Bone marrow (tissue), 2 donors: ENCODE measurements at regions not wholly inside any gene's neighbourhood (a gene's known extent, or its start where the extent isn't known, plus 50 kb on each side); places are given as distances from the start of the nearest gene placed in this dataset.

Experiments
- DNase-seq, 2 donors: peaks; one replicate each; lab custom pipeline; 2025; lab: John Stamatoyannopoulos, UW

DNA sequence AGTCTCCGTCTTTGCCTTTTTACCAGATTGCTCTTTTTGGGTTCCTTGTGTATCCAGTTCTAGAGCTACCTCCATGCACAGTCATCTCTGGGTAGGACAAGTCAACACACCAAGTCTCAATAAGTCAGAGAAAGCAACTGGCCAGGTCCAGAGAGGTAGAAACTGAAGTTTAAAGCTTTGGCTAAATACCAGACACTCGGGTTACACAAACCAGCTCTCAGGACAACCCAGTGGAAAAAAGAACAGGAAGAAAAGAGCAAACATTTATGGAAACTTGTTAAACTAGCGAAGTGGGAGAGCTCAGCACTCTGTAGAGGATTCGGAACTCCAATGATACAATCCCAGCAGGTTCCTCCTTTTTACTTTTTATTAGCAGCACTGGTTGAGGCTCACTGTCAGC is 291.0 kb upstream of the CPEB2 start:
- no peak for DNase-seq

DNA sequence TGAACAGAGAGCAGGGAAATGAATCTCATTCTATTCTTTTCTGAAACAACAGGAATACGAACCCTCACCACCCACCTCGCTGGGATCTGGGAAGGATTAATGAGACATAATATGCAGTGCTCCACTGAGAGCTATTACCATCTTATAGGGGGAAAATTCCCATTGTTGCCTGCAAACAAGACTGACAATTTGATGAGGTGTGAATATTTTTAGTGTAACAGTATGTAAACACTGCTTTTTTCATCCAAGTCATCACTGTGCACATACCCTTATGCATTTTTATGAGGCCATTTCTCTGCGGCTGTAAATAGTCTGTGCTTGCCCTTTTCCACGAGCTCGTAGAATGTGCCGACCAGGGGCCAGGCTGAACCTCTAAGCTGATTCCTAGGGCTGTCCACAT is 285.6 kb upstream of the CPEB2 start:
- DNase-seq, result no peak

DNA sequence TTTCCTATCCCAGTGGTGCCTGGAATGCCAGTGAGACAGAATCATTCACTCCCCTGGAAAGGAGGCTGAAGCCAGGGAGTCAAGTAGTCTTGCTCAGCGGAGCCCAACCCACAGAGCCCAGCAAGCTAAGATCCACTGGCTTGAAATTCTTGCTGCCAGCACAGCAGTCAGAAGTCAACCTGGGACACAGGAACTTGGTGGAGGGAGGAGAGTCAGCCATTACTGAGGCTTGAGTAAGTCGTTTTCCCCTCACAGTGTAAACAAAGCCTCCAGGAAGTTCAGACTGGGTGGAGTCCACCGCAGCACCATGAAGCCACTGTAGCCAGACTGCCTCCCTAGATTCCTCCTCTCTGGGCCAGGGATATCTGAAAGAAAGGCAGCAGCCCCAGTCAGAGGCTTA is 283.2 kb upstream of the CPEB2 start:
- DNase-seq, result no peak

DNA sequence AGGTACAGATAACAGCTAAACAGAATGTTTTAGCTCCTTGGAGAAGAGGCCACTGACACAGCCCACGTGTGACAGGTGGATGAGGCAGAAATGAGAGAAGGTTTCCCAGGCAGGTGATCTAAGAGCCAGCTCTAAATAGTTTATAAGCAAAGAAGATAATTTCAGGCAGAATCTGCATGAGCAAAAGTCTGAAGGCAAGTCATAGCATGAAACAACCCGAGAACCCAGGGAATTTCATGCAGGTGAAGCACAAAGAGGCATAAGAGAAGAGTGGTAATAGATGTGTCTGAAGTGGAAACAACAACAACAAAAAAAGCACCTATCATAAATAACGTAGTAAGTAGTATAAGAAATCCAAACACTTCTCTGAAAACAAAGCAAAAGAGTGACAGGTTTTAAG is 275.8 kb upstream of the CPEB2 start:
- no peak for DNase-seq

DNA sequence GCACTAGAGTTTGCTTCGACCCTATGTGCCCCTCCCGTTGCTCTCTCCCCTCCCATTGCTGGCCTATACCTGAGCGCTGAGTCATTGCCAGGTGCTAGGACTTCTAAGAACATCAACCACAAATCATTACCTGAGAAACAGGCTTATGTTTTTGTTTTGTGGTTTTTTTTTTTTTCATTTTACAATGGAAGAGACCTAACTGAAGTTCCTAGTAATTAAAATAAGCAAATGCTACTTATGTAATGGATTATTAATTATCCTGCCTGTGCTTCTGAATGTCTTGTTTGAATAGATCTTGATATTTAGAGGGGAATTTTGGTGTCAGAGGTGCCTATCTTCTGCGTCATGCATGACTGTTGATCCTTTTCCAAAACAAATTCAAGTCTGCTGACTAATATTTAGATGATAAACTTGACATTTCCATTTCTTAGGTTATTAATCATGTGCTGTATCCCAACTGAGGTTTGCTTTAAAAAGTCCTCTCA is 275.4 kb upstream of the CPEB2 start:
- no peak for DNase-seq

DNA sequence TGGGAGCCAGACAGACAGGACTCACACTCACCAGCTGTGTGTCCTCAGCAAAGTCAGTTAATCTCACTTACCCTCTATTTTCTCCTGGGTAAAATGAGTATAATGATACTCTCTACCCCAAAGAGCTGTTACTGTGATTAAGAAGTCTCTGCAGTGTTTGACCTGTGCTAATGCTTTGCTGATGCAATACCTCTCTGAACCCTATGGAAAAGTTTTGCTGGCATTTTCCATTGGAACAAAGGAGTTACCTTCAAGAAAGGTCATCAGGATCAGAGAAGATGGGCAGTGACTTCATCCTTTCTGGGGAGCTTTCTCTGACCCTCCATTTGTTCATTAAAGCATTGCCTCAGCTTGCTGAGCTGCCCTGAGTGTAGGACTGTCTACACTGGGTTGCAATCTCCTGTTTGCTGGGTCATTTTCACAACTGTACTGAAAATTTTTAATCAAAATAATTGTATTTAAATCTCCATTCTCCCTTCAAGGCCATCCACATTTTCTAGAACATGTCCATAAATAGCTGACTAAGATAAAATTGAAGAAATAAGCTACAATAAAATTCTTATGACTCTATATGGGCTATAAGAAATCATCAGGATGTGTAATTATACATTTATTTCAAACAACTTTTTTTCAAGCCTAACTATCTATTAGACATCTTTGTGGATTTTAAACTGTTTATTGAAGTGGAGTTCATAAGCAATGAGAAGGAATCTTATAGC is 272.8 kb upstream of the CPEB2 start:
- DNase-seq, result no peak

DNA sequence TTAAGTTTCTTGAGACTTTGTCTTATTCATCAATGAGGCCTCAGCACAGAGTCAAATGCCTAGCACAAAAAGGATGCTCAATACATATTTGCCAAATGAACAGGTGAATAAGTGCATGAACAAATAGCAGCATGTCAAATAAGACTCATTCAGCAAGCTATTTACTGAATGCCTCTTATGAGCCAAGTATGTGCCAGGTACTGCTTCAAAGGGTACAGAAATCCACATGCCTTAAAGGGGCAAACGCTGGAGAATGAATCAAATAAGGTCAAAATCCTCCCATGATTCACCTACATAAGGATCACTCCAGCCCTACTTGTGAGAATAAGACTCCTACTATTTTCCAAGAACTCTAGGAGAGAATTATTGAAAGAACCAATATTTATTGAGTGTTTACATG is 260.2 kb upstream of the CPEB2 start:
- DNase-seq, result no peak

DNA sequence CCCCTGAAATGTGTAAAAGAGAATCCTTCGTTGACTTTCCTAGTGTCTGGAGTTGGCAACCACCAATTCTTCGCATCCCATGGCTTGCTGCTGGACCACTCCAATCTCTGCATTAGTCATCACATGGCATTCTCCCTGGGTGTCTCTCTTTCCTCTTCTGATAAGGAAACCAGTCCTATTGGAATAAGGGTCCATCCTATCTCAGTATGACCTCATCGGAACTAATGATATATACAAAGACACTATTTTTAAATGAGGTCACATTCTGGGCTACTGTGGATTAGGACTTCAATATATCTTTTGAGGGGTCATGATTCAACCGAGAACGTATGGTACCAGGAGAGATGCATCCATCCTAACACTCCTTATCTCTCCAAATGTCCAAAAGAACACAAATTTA is 259.1 kb upstream of the CPEB2 start:
- no peak for DNase-seq

DNA sequence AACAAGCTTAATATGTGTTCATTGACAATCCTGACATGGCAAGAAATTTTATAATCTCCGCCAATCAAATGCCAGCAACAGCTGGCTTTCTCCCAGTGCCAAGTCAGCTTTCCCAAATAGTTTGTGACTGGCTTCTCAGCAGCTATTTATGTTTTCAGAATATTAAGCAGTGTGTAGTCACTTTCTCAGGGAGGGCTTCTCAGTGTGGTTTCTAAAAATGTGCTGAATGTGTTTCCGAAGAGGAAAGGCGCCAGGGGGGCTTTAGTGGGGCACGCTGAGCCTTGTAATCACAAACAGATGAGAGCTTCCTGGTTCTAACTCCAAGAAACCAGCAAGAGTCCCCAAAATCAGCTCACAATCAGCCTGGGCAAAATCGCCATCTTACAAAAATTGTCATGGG is 258.7 kb upstream of the CPEB2 start:
- DNase-seq, result no peak

DNA sequence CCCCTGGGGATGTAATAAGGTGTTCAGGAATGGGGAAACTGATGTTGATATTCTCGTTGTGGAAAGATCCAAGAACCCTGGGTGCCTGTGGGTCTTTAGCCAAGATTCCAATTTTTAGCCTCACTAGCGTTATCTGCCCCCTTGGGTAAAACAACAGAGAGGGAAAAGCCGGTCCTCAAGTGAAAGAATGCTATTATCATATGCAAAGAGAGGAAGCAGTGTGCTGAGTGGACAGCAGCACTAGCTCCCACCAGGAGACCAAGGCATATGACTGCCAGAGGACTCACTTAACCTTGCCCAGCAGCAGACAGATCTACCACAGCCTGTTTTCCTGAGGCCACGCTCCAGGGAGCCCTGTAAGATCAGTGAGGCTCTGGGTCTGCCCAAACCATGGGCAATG is 257.9 kb upstream of the CPEB2 start:
- DNase-seq, result no peak

DNA sequence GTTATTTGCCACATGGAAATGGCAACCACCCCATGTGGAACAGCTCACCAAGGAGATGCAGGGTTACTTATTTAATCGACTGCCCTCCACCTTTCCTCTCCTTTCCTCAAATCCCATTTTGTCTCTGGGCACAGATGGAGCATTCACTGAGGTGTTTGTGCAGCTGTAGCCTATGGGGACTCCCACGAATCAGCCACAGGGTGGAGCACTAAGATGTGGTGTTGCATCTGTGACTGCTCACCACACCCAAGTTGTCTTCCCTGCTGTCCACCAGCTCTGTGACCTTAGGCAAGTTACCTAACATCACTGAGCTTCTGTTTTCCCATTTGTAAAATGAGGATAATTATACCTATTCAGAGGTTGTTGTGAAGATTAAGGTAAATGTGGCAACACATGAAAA is 252.4 kb upstream of the CPEB2 start:
- DNase-seq, result no peak

DNA sequence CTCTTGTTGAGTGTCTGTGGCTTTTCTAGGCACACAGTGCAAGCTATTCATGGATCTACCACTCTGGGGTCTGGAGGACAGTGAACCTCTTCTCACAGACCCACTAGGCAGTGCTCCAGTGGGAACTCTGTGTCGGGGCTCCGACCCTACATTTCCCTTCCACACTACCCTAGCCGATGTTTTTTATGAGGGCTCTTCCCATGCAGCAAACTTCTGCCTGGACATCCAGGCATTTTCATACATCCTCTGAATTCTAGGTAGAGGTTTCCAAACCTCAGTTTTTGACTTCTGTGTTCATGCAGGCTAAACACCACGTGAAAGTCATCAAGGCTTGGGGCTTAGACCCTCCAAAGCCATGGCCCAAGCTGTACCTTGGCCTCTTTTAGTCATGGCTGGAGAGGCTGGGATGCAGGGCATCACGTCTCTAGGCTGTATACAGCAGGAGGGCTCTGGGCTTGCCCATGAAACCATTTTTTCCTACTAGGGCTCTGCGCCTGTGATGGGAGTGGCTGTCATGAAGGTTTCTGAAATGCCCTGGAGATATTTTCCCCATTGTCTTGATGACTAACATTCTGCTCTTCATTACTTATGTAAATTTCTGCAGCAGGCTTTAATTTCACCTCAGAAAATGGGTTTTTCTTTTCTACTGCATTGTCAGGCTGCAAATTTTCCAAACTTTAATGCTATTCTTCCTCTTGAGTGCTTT is 249.8 kb upstream of the CPEB2 start:
- no peak for DNase-seq

DNA sequence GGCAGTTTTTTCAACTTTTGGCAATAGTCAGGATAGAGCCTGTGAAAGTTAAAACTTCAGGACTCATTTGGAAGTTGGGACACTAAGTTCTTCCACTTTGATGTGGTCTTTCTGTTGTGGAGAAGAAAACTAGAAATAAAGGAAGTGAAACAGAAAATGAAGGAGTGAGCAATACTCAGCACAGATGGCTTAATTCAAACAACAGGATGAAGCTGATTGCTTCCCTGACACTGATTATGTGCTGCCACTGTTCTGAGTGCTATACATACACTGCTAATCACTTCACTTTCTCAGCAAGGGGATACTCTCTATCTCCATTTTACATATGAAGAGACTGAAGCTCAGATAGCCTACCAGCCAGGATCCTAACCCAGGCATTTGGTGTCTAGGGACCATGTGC is 235.1 kb upstream of the CPEB2 start:
- DNase-seq, result no peak

DNA sequence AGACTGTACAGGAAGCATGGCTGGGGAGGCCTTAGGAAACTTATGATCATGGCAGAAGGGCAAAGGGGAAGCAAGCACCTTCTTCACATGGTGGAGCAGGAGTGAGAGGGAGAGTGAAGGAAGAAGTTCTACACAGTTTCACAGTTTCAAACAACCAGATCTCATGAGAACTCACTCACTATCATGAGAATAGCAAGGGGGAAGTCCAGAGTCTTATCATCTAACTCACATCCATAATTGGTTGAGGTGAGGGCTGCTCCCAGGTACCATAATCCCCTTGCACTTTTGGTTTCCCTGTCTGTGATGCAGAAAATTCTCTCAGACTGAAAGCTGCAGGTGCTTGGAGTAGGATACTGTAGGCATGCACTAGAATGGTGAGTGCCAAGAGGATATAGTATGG is 233.8 kb upstream of the CPEB2 start:
- no peak for DNase-seq

DNA sequence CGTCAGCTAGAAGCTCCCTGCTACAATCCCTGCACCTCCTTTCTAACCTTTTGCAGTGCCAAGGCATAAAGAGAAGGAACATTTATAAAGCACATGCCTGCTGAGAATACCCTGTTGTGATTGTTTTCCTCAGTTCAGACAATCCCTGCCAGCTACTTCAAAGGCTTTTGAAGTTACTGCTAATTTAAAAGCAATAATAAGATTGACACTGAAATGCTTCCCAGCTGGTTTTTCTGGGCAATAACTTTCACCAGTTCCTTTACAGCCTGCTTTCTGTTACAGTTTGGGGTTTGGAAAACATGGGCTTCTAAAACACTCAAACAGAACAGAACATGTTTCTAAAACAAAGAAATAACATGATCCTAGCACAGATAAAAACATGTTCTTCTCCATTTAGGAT is 232.3 kb upstream of the CPEB2 start:
- DNase-seq, result no peak

DNA sequence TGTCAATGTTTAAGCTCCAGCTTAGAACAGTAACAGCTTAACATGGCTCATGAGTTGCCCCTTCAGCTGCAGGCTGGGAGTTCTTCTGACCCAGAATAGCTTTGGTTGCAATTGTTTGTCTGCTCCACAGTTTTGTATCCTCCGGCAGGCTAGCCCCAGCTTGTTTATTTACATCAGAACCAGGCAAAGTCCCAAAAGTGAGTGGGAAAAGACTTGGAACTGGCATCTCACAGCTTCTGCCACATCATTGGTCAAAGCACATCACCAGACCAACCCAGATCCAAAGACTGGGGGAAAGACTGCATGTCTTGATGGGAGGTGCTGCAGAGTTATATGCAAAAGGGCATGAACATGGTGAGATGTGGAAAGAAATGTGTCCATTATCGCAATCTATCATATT is 231.2 kb upstream of the CPEB2 start:
- DNase-seq, result no peak

DNA sequence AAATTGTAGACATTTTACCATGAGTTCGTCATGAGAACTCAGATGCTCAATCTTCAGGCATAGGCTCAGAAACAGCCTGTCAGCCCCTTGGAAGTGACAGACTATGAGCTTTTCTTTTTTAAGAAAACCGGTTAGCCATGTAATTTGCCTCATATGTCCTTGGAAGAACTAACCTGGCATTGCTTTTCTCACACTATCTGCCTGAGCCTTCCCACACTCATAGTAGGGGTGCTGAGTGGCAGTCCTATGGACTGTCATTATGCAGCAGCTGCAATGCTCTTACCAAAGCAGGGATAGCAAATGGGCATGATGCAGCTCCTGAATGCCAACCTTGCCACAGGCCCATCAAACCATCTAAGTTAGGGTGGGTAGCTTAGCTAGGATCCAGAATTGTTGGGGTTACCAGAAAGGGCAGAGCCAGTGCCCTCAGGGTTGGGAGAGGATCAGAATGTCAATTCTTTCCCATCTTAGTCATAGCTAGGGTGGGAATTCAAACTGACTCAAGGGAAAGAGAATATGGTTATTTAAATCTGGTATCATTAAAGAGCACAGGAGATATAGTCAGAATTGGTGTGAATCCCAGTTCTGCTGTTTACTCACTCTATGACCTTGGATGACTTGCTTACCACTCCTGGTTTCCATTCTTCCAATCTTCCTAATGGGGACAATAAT is 230.6 kb upstream of the CPEB2 start:
- no peak for DNase-seq

DNA sequence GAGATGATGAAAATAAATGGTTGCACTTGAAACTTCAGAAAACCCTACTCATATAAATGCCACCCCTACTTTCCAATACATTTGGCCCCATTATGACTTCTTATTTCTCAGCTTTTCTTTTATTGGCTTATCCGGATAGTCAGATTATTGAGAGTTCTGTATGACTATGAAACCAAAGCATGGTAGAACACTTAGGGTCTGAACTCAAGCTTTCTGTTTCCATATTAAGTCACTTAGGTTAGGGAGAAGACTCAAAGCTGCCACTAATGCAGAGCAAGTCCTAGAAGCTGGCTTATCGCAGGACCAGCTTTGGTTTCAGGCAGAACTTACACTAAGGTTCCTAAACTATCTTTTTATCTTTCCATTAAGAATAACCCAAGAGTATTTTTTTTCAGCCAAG is 229.9 kb upstream of the CPEB2 start:
- no peak for DNase-seq

DNA sequence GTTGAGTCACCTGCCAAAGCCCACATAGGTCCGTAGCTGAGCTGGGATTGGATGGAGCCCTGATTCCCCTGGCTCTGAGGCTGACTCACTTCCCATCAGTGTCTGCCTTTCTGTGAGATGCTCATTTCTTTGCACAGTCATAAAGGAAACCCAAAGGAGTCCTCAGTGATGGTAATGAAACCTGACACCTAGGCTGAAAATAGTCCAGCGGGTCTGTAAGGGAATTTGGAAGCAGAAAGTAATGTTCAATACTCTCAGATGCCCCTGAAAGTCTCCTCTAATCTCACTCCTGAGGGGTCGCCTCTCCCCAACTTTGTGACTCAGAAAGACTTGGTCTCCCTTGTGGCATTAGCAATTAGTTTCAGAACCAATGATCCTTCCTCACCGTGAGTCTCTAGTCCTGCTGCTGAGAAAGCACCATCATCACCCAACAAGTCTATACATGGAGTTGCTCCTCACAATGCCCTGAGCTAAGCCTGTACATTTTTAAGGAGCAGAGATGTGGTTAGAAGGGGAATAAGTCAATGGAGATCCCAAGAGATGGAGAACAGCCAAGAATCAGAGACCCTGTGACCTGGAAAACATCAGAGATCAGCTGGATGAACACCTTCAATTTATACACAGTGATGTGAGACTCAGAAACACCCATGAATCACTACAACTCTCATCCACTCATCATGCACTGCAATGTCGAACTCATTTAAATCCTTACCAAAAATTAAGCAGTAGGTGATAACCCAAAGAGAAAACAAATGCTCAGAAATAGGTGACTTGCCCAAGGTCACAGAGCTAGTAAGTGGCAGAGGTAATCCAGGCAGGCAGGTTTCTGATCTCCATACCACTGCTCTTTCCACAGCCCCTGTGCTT is 219.0 kb upstream of the CPEB2 start:
- no peak for DNase-seq

DNA sequence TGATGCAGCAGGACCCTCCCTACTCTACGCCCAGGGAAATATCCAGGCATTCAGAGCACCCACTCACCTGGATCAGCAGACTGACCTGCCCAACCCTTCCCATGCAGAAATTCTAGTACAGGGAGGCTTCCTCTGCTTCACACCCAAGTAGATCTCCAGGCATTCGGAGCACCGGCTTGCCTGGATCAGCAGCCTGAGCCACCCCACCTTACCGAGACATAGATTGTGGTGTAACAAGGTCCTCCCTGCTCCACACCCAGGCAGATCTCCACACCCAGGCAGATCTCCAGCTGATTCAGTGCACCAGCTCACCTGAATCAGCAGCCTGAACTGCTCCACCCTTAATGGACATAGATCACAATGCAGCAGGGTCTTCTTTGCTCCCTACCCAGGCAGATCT is 215.1 kb upstream of the CPEB2 start:
- DNase-seq, result no peak

DNA sequence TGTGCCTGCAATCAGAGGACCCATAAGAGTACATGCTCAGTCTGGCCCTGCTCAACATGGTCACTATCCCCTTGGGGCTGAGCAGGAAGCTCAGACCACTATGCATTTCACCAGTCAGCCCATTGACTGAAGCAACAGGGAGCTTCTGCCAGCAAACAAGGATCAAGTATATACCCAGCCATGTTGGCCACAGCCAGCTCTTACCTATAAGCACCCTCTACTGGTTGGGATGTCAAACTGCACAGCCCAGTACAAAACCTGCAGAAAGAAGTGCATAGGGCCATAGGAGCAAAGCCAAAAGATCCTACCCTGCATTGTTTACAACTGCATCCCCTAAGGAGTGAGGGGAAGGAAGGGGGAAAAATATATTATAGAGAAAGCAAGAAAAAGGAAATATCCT is 214.4 kb upstream of the CPEB2 start:
- no peak for DNase-seq

DNA sequence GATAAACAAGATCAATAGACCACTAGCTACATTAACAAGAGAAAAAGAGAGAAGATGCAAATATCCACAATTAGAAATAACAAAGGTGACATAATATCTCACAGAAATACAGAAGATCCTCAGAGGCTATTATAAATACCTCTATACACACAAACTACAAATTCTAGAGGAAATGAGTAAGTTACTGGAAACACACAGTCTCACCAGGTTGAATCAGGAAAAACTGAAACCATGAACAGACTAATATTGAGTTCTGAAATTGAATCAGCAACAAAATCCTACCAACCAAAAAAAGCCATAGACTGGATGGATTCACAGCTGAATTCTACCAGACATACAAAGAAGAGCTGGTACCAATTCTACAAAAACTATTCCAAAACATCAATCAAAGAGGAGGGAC is 211.8 kb upstream of the CPEB2 start:
- no peak for DNase-seq
